Mammary epithelial cell (primary cell): ENCODE measurements at regions not wholly inside any gene's neighbourhood (a gene's known extent, or its start where the extent isn't known, plus 50 kb on each side); places are given as distances from the start of the nearest gene placed in this dataset.

Experiments used
- CTCF ChIP-seq, 2 donors: IDR thresholded peaks in 1 of 2; conservative IDR thresholded peaks in 1 of 2; 2 replicates each; pipeline ENCODE4 v1.5.1; 2011 to 2012; ENCODE audit warnings: inconsistent platforms in 2 of 2, low read length in 2 of 2, mild to moderate bottlenecking in 2 of 2, control low read depth in 1 of 2, low read depth in 1 of 2; ENCODE audit not compliant: insufficient read depth in 1 of 2; ENCODE audit errors: extremely low read depth in 1 of 2
- EZH2 ChIP-seq: IDR thresholded peaks from 2 replicates; pipeline ENCODE4 v1.6.1; 2012; ENCODE audit warnings: low read length, inconsistent platforms, borderline replicate concordance

- TF ChIP-seq CTCF (conservative IDR thresholded peaks at IDR 0.05 in 1 of 2, IDR thresholded peaks at IDR 0.05 in 1 of 2; ENCODE audit: extremely low read depth in 1 of 2, insufficient read depth in 1 of 2, low read depth in 1 of 2, low read length in 2 of 2) (no peak), EZH2 (no peak)
Measured at GRCh38 chr5:30663536-30663935, 530.0 kb upstream of the CDH6 start.
